KMS-11 (cell line): ENCODE measurements at regions not wholly inside any gene's neighbourhood (a gene's known extent, or its start where the extent isn't known, plus 50 kb on each side); places are given as distances from the start of the nearest gene placed in this dataset.

Experiments
- H2AFZ ChIP-seq: fragments of 200-600 bp; sonication (generic); 2 replicates; pipeline ENCODE4 v1.6.1; 2016; ENCODE audit warnings: antibody characterized with exemption, mixed run types, low read depth
- H3K27ac ChIP-seq: fragments of 200-600 bp; sonication (generic); 2 replicates; pipeline ENCODE4 v1.6.1; 2016; ENCODE audit warnings: mild to moderate bottlenecking, mixed run types
- H3K27me3 ChIP-seq: fragments of 200-600 bp; sonication (generic); 2 replicates; pipeline ENCODE4 v1.6.1; 2017; ENCODE audit warnings: mild to moderate bottlenecking, low read depth, mixed run types, moderate library complexity; ENCODE audit not compliant: insufficient read depth
- H3K36me3 ChIP-seq: fragments of 200-600 bp; sonication (generic); 2 replicates; pipeline ENCODE4 v1.6.1; 2017; ENCODE audit warnings: mild to moderate bottlenecking, mixed run types; ENCODE audit not compliant: insufficient read depth
- H3K4me1 ChIP-seq: fragments of 200-600 bp; sonication (generic); 2 replicates; pipeline ENCODE4 v1.6.1; 2016; ENCODE audit warnings: mild to moderate bottlenecking, low read depth, mixed run types; ENCODE audit not compliant: poor library complexity, severe bottlenecking
- H3K4me2 ChIP-seq: fragments of 200-600 bp; sonication (generic); 2 replicates; pipeline ENCODE4 v1.7.0; 2016; ENCODE audit warnings: mild to moderate bottlenecking, mixed run types
- H3K4me3 ChIP-seq: fragments of 200-600 bp; sonication (generic); IDR thresholded peaks from 2 replicates; pipeline ENCODE4 v1.6.1; 2017; ENCODE audit warnings: low read depth, low read length, mixed read lengths; ENCODE audit not compliant: insufficient read depth
- H3K79me2 ChIP-seq: fragments of 200-600 bp; sonication (generic); 2 replicates; pipeline ENCODE4 v1.6.1; 2016; ENCODE audit warnings: low read depth, mixed run types; ENCODE audit not compliant: insufficient read depth
- H3K9ac ChIP-seq: fragments of 200-600 bp; sonication (generic); 2 replicates; pipeline ENCODE4 v1.6.1; 2016; ENCODE audit warnings: mild to moderate bottlenecking, mixed run types
- H4K20me1 ChIP-seq: fragments of 200-600 bp; sonication (generic); 2 replicates; pipeline ENCODE4 v1.6.1; 2016; ENCODE audit warnings: mild to moderate bottlenecking, mixed run types; ENCODE audit not compliant: insufficient read depth
- TF ChIP-seq, protein P1 (sequence below): fragments of 200-600 bp; sonication (generic); conservative IDR thresholded peaks from 2 replicates; pipeline ENCODE4 v1.6.1; 2017; ENCODE audit warnings: low read depth, mild to moderate bottlenecking, antibody characterized with exemption, low read length, moderate library complexity, mixed read lengths

DNA sequence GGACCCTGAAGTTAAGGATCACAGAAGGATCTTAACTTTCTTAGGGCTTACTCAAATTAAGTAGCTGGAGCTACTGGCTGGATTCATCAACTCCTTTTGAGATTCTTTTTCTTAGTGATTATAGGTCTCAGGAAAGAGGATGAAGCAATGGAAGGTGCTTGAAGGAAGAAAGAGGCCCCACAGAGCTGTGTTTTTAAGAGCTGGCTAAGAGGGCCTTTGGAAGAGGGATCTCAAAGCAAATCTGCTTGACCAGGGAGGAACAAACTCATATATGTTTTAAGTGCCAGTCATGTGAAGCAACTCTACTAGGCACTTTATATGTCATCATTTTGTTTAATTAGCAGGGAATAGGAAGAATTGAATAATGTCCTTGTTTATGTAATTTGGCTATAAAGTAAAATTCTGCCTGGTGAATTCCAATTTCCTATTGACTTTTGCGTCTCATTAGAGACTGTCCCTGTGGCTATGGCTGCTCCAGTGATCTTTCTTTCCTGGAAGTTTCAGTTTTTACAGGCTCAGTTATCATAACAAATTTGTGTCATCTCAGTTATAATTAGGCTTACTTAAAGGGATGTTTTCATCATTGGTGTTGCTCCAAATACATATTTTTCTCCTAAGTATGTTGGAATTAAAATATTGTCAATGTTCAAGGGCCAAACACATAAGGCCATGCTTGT is 222.8 kb upstream of the CITED2 start:
- Histone ChIP-seq H3K4me3 (no peak overlapping the region), H3K9ac (no peak overlapping the region), H2AFZ (no peak overlapping the region), H3K4me2 (no peak overlapping the region), H4K20me1 (no peaks in the 10 kb centered on the region), H3K79me2 (no peaks in the 10 kb centered on the region), H3K27ac (no peak overlapping the region), H3K4me1 (peaks cover 9% of the 10 kb centered on the region), H3K36me3 (no peaks in the 10 kb centered on the region), H3K27me3 (no peaks in the 10 kb centered on the region)
- TF ChIP-seq, protein P1, sequence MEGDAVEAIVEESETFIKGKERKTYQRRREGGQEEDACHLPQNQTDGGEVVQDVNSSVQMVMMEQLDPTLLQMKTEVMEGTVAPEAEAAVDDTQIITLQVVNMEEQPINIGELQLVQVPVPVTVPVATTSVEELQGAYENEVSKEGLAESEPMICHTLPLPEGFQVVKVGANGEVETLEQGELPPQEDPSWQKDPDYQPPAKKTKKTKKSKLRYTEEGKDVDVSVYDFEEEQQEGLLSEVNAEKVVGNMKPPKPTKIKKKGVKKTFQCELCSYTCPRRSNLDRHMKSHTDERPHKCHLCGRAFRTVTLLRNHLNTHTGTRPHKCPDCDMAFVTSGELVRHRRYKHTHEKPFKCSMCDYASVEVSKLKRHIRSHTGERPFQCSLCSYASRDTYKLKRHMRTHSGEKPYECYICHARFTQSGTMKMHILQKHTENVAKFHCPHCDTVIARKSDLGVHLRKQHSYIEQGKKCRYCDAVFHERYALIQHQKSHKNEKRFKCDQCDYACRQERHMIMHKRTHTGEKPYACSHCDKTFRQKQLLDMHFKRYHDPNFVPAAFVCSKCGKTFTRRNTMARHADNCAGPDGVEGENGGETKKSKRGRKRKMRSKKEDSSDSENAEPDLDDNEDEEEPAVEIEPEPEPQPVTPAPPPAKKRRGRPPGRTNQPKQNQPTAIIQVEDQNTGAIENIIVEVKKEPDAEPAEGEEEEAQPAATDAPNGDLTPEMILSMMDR = no peak

- H4K20me1 ChIP-seq = no peaks in the 10 kb centered on the region
- H3K4me1 ChIP-seq = peaks cover 17% of the 10 kb centered on the region
- no peak overlapping the region for H3K27ac ChIP-seq
- H3K4me2 ChIP-seq = no peak overlapping the region
- H3K4me3 ChIP-seq = no peak overlapping the region
- no peaks in the 10 kb centered on the region for H3K27me3 ChIP-seq
- TF ChIP-seq, protein P1 = no peak
- no peaks in the 10 kb centered on the region for H3K79me2 ChIP-seq
- H3K9ac ChIP-seq = no peak overlapping the region
- H2AFZ ChIP-seq = no peak overlapping the region
- H3K36me3 ChIP-seq = no peaks in the 10 kb centered on the region
These were observed 220.7 kb upstream of the CITED2 start for GRCh38 chr6:139595183-139595582.

- H3K4me3 ChIP-seq = no peak overlapping the region
- peaks cover 20% of the 10 kb centered on the region for H3K4me1 ChIP-seq
- H3K9ac ChIP-seq = no peak overlapping the region
- no peaks in the 10 kb centered on the region for H3K36me3 ChIP-seq
- no peaks in the 10 kb centered on the region for H3K79me2 ChIP-seq
- H2AFZ ChIP-seq = no peak overlapping the region
- no peak overlapping the region for H3K27ac ChIP-seq
- TF ChIP-seq, protein P1 = no peak
- H4K20me1 ChIP-seq = no peaks in the 10 kb centered on the region
- H3K27me3 ChIP-seq = no peaks in the 10 kb centered on the region
- H3K4me2 ChIP-seq = no peak overlapping the region
These were observed 220.0 kb upstream of the CITED2 start for GRCh38 chr6:139594333-139594965.

- H3K27ac ChIP-seq = no peak overlapping the region
- no peaks in the 10 kb centered on the region for H3K36me3 ChIP-seq
- H3K4me1 ChIP-seq = peaks cover 20% of the 10 kb centered on the region
- H3K4me2 ChIP-seq = no peak overlapping the region
- H3K79me2 ChIP-seq = no peaks in the 10 kb centered on the region
- H4K20me1 ChIP-seq = no peaks in the 10 kb centered on the region
- H3K9ac ChIP-seq = no peak overlapping the region
- no peaks in the 10 kb centered on the region for H3K27me3 ChIP-seq
- no peak overlapping the region for H3K4me3 ChIP-seq
- TF ChIP-seq, protein P1 = no peak
- no peak overlapping the region for H2AFZ ChIP-seq
These were observed 218.6 kb upstream of the CITED2 start for GRCh38 chr6:139593081-139593480.
